ENCODE measurements at regions not wholly inside any gene's neighbourhood (a gene's known extent, or its start where the extent isn't known, plus 50 kb on each side); places are given as distances from the start of the nearest gene placed in this dataset.

- in situ Hi-C loops (cut with MboI), result loop anchor here (10.0 kb wide), 1 partner anchor 48 kb away; no protein-coding TSS in a partner anchor
- Histone ChIP-seq H3K4me3 (no peak overlapping the region), H3K9me3 (replicated peaks; ENCODE audit: control insufficient read depth, insufficient read depth, low read depth, low read length) (no peaks in the 10 kb centered on the region), H3K79me2 (ENCODE audit: control insufficient read depth, insufficient read depth, low read length) (no peaks in the 10 kb centered on the region), H3K36me3 (ENCODE audit: control insufficient read depth, insufficient read depth, low read length) (no peaks in the 10 kb centered on the region), H2AFZ (ENCODE audit: low read depth, low read length) (no peak overlapping the region), H3K9ac (ENCODE audit: insufficient read depth in 1 of 2, low read depth in 2 of 2, low read length in 2 of 2) (no peak overlapping the region), H3K4me1 (replicated peaks in 1 of 2; ENCODE audit: control insufficient read depth in 2 of 2, insufficient read depth in 2 of 2, low read length in 2 of 2) (no peaks in the 10 kb centered on the region), H3K9me1 (ENCODE audit: control insufficient read depth, insufficient read depth, low read length) (no peaks in the 10 kb centered on the region), H3K4me2 (ENCODE audit: insufficient read depth, low read length) (no peak overlapping the region), H3K27me3 (ENCODE audit: control insufficient read depth in 2 of 2, insufficient read depth in 2 of 2, low read length in 2 of 2) (no peaks in the 10 kb centered on the region), H3K27ac (ENCODE audit: extremely low read depth, low read depth, low read length) (no peak overlapping the region), H4K20me1 (replicated peaks; ENCODE audit: control insufficient read depth, insufficient read depth, low read length) (no peaks in the 10 kb centered on the region)
- CTCF ChIA-PET (ENCODE audit: low intra/inter-chr PET ratio), result no interaction called here
- TF ChIP-seq JUNB (CRISPR knock-in tag; conservative IDR thresholded peaks at IDR 0.05) (no peak), ZKSCAN1 (IDR thresholded peaks at IDR 0.05; ENCODE audit: low read depth, low read length) (no peak)
- intact Hi-C loops (cut with micrococcal nuclease), result no loop called here
- POLR2A ChIA-PET, result no interaction called here
- 0% methylated on average over 3 of the region's 3 CpGs for WGBS (ENCODE audit: insufficient coverage, low coverage, missing lambda C conversion rate)
- FAIRE-seq (no peak), DNase-seq (ENCODE audit: extremely low read depth in 1 of 4, low spot score in 3 of 4) (no peak), ATAC-seq (no peak)
- BruUV-seq (replicated peaks), result no TSS peak
These were observed 1145.6 kb upstream of the CADM2 start for GRCh38 chr3:83813176-83813575.

GRCh38 chr3:83816653-83817052 is 1142.1 kb upstream of the CADM2 start:
- TF ChIP-seq REST (IDR thresholded peaks at IDR 0.05; ENCODE audit: borderline replicate concordance) (no peak), REST (CRISPR knock-in tag; IDR thresholded peaks at IDR 0.05; ENCODE audit: low read depth) (no peak), GABPB2 (CRISPR knock-in tag; conservative IDR thresholded peaks at IDR 0.05) (no peak)
- Histone ChIP-seq H3K4me3 (no peak overlapping the region), H3K27me3 (ENCODE audit: control insufficient read depth in 2 of 2, insufficient read depth in 2 of 2, low read length in 2 of 2) (no peaks in the 10 kb centered on the region), H3K9me3 (replicated peaks; ENCODE audit: control insufficient read depth, insufficient read depth, low read depth, low read length) (no peaks in the 10 kb centered on the region), H3K79me2 (ENCODE audit: control insufficient read depth, insufficient read depth, low read length) (no peaks in the 10 kb centered on the region), H3K27ac (ENCODE audit: extremely low read depth, low read depth, low read length) (no peak overlapping the region), H3K4me2 (ENCODE audit: insufficient read depth, low read length) (no peak overlapping the region), H4K20me1 (replicated peaks; ENCODE audit: control insufficient read depth, insufficient read depth, low read length) (no peaks in the 10 kb centered on the region), H3K4me1 (replicated peaks in 1 of 2; ENCODE audit: control insufficient read depth in 2 of 2, insufficient read depth in 2 of 2, low read length in 2 of 2) (no peaks in the 10 kb centered on the region), H2AFZ (ENCODE audit: low read depth, low read length) (no peak overlapping the region), H3K9ac (ENCODE audit: insufficient read depth in 1 of 2, low read depth in 2 of 2, low read length in 2 of 2) (no peak overlapping the region), H3K36me3 (ENCODE audit: control insufficient read depth, insufficient read depth, low read length) (no peaks in the 10 kb centered on the region), H3K9me1 (ENCODE audit: control insufficient read depth, insufficient read depth, low read length) (no peaks in the 10 kb centered on the region)
- 0% methylated on average over 1 of the region's 1 CpG for whole genome bisulfite sequencing (ENCODE audit: insufficient coverage, low coverage, missing lambda C conversion rate)
- ATAC-seq, result no peak
- FAIRE-seq, result no peak
- intact Hi-C loops (cut with micrococcal nuclease), result no loop called here
- no TSS peak for BruUV-seq (replicated peaks)
- POLR2A ChIA-PET, result no interaction called here
- DNase-seq (ENCODE audit: extremely low read depth in 1 of 4, low spot score in 3 of 4), result no peak
- in situ Hi-C loops (cut with MboI), result loop anchor here (10.0 kb wide), 1 partner anchor 52 kb away; no protein-coding TSS in a partner anchor
- CTCF ChIA-PET (ENCODE audit: low intra/inter-chr PET ratio), result no interaction called here

Measured in K562 (cell line).